Liver (tissue), 2 donors: ENCODE measurements at regions not wholly inside any gene's neighbourhood (a gene's known extent, or its start where the extent isn't known, plus 50 kb on each side); places are given as distances from the start of the nearest gene placed in this dataset.

Experiments used
- TF ChIP-seq, protein P1 (sequence below): IDR thresholded peaks from 2 replicates; pipeline ENCODE4 v1.6.1; 2016; ENCODE audit warnings: antibody characterized with exemption
- TF ChIP-seq, protein P2 (sequence below): fragments of 150-350 bp; IDR thresholded peaks from 2 replicates; pipeline ENCODE4 v1.5.1; 2017; ENCODE audit warnings: improper control_type of control experiment, low read depth, low read length; ENCODE audit not compliant: missing input control
- donor health status: healthy.

DNA sequence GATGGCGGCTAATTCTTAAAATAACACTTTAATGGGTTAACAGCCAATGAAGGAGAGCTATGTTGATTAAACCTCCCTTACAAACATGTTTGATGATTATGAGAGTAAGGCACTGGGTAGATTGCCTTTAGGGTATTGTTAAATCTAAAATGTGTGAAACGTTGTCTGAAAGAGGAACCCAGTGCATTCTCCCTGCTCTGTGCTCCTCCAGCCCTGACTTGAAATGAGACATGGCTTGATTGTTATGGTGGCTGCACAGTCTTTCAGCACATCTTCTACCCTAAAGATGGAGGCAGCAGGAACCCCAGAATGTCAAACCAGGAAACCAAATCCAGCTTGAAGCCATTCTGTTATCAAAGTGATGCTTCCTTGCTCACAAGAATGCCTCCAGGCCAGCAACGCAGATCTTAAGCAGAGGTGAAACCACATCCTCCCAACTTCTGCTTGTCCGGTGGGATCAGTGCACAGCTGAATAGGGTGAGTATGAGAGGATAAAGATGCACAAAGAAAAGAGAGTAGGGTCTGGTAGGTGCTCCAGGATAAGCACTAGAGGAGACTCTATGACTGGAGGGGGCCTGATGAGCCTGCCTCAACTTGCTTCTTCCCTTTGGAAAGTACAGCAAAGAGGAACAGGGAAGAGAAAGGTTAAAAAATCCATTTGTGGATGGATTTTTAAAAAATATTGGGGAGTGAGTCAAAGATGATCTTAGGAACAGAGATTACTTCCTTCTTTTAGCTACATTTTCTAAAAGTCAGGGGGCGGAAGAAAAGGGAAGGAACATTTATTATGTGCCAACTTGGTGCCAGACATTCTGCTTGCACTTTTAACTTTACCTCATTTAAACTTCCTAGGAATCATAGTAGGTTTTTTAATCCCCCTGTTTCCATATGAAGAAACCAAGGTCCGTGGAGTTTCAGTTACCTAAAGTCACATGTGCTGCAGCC, 523.0 kb downstream of the TXNL1 start:
- TF ChIP-seq, protein P1, sequence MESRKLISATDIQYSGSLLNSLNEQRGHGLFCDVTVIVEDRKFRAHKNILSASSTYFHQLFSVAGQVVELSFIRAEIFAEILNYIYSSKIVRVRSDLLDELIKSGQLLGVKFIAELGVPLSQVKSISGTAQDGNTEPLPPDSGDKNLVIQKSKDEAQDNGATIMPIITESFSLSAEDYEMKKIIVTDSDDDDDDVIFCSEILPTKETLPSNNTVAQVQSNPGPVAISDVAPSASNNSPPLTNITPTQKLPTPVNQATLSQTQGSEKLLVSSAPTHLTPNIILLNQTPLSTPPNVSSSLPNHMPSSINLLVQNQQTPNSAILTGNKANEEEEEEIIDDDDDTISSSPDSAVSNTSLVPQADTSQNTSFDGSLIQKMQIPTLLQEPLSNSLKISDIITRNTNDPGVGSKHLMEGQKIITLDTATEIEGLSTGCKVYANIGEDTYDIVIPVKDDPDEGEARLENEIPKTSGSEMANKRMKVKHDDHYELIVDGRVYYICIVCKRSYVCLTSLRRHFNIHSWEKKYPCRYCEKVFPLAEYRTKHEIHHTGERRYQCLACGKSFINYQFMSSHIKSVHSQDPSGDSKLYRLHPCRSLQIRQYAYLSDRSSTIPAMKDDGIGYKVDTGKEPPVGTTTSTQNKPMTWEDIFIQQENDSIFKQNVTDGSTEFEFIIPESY: no peak
- TF ChIP-seq, protein P2, sequence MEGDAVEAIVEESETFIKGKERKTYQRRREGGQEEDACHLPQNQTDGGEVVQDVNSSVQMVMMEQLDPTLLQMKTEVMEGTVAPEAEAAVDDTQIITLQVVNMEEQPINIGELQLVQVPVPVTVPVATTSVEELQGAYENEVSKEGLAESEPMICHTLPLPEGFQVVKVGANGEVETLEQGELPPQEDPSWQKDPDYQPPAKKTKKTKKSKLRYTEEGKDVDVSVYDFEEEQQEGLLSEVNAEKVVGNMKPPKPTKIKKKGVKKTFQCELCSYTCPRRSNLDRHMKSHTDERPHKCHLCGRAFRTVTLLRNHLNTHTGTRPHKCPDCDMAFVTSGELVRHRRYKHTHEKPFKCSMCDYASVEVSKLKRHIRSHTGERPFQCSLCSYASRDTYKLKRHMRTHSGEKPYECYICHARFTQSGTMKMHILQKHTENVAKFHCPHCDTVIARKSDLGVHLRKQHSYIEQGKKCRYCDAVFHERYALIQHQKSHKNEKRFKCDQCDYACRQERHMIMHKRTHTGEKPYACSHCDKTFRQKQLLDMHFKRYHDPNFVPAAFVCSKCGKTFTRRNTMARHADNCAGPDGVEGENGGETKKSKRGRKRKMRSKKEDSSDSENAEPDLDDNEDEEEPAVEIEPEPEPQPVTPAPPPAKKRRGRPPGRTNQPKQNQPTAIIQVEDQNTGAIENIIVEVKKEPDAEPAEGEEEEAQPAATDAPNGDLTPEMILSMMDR: no peak
